Astrocyte (in vitro differentiated cells and primary cell): ENCODE measurements at regions not wholly inside any gene's neighbourhood (a gene's known extent, or its start where the extent isn't known, plus 50 kb on each side); places are given as distances from the start of the nearest gene placed in this dataset.

ENCODE experiments used
- EZH2 ChIP-seq: IDR thresholded peaks from 2 replicates; pipeline ENCODE4 v1.6.1; 2012; ENCODE audit warnings: mild to moderate bottlenecking, low read length, inconsistent platforms; ENCODE audit not compliant: insufficient read depth
- TF ChIP-seq, protein P1 (sequence below): IDR thresholded peaks from 2 replicates; pipeline ENCODE4 v1.5.1; 2011; ENCODE audit warnings: low read depth, mild to moderate bottlenecking, inconsistent platforms, low read length, moderate library complexity; ENCODE audit not compliant: insufficient read depth

DNA sequence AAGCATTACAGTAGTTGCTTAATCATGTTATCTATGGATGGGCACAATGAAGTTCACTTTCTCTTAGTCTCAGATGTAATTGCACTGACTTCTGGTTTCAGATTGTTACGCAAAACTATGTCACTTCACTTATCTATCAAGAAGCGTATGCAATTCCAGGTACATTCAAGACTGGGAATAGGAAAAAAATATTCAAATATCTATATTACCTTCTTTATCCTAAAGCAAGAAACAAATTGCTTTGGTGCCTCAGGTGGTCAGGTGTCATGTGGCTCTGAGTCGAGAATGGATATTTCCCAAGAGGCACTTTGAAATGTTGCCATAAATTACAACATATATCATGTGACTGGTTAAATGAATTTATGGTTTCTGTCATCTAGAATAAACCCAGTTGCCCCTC, 318.6 kb downstream of the SS18 start:
- TF ChIP-seq, protein P1, sequence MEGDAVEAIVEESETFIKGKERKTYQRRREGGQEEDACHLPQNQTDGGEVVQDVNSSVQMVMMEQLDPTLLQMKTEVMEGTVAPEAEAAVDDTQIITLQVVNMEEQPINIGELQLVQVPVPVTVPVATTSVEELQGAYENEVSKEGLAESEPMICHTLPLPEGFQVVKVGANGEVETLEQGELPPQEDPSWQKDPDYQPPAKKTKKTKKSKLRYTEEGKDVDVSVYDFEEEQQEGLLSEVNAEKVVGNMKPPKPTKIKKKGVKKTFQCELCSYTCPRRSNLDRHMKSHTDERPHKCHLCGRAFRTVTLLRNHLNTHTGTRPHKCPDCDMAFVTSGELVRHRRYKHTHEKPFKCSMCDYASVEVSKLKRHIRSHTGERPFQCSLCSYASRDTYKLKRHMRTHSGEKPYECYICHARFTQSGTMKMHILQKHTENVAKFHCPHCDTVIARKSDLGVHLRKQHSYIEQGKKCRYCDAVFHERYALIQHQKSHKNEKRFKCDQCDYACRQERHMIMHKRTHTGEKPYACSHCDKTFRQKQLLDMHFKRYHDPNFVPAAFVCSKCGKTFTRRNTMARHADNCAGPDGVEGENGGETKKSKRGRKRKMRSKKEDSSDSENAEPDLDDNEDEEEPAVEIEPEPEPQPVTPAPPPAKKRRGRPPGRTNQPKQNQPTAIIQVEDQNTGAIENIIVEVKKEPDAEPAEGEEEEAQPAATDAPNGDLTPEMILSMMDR = no peak
- no peak for TF ChIP-seq EZH2
